ENCODE measurements at regions not wholly inside any gene's neighbourhood (a gene's known extent, or its start where the extent isn't known, plus 50 kb on each side); places are given as distances from the start of the nearest gene placed in this dataset.
A peak's percentile ranks its signal among the peaks of the same experiment; 100 is the strongest.
"Not testable (repeated sequence)": the region's sequence is repeated elsewhere in the genome, so short reads cannot be mapped to it uniquely, and the experiment has no call there.

GRCh38 chr3:24683633-24684384 is 189.2 kb upstream of the THRB start:
- DNase-seq (ENCODE audit: low read depth) = peak; percentile 45

- no peak for DNase-seq (ENCODE audit: low read depth)
Measured at GRCh38 chr3:24684506-24685023, 189.9 kb upstream of the THRB start.

GRCh38 chr3:24686808-24687207 is 192.2 kb upstream of the THRB start:
- DNase-seq (ENCODE audit: low read depth) = peak; percentile 74

GRCh38 chr3:24687671-24688070 is 193.0 kb upstream of the THRB start:
- DNase-seq (ENCODE audit: low read depth) = no peak

GRCh38 chr3:24688446-24689148 is 193.9 kb upstream of the THRB start:
- DNase-seq (ENCODE audit: low read depth) = peak; percentile 32

GRCh38 chr3:24689353-24689752 is 194.7 kb upstream of the THRB start:
- DNase-seq (ENCODE audit: low read depth) = no peak

- no peak for DNase-seq (ENCODE audit: low read depth)
Measured at GRCh38 chr3:24690777-24691176, 196.1 kb upstream of the THRB start.

GRCh38 chr3:24699078-24699477 is 204.4 kb upstream of the THRB start:
- DNase-seq (ENCODE audit: low read depth) = not testable (repeated sequence)

GRCh38 chr3:24704496-24704895 is 209.8 kb upstream of the THRB start:
- peak; percentile 84 for DNase-seq (ENCODE audit: low read depth)

GRCh38 chr3:24707936-24708335 is 213.3 kb upstream of the THRB start:
- no peak for DNase-seq (ENCODE audit: low read depth)

- DNase-seq (ENCODE audit: low read depth) = no peak
Measured at GRCh38 chr3:24709956-24710355, 215.3 kb upstream of the THRB start.

- no peak for DNase-seq (ENCODE audit: low read depth)
Measured at GRCh38 chr3:24713516-24713915, 218.9 kb upstream of the THRB start.

- DNase-seq (ENCODE audit: low read depth) = peak; percentile 45
Measured at GRCh38 chr3:24714436-24714835, 219.8 kb upstream of the THRB start.

GRCh38 chr3:24715171-24715792 is 220.6 kb upstream of the THRB start:
- no peak for DNase-seq (ENCODE audit: low read depth)

- no peak for DNase-seq (ENCODE audit: low read depth)
Measured at GRCh38 chr3:24722087-24722486, 227.4 kb upstream of the THRB start.

GRCh38 chr3:24725514-24726255 is 231.0 kb upstream of the THRB start:
- no peak for DNase-seq (ENCODE audit: low read depth)

GRCh38 chr3:24726423-24726822 is 231.8 kb upstream of the THRB start:
- DNase-seq (ENCODE audit: low read depth) = no peak

GRCh38 chr3:24730173-24730572 is 235.5 kb upstream of the THRB start:
- no peak for DNase-seq (ENCODE audit: low read depth)

- DNase-seq (ENCODE audit: low read depth) = no peak
Measured at GRCh38 chr3:24734019-24734418, 239.4 kb upstream of the THRB start.

- no peak for DNase-seq (ENCODE audit: low read depth)
Measured at GRCh38 chr3:24736701-24737100, 242.1 kb upstream of the THRB start.

GRCh38 chr3:24740326-24740725 is 245.7 kb upstream of the THRB start:
- DNase-seq (ENCODE audit: low read depth) = no peak

GRCh38 chr3:24741506-24741905 is 246.9 kb upstream of the THRB start:
- DNase-seq (ENCODE audit: low read depth) = peak; percentile 6

All from HT1080 (cell line).